Nephron (organoid): ENCODE measurements at regions not wholly inside any gene's neighbourhood (a gene's known extent, or its start where the extent isn't known, plus 50 kb on each side); places are given as distances from the start of the nearest gene placed in this dataset.

Experiments used
- H3K27ac Mint-ChIP-seq, 3 experiments: 2 replicates each; pipeline ENCODE4 v1.8.0; 2020; ENCODE audit warnings: mixed read lengths in 3 of 3, mild to moderate bottlenecking in 2 of 3, moderate library complexity in 1 of 3
- H3K27me3 Mint-ChIP-seq: 2 replicates; pipeline ENCODE4 v1.8.0; 2021; ENCODE audit warnings: low read depth, mild to moderate bottlenecking, moderate library complexity, mixed read lengths
- H3K36me3 Mint-ChIP-seq: 2 replicates; pipeline ENCODE4 v1.8.0; 2020; ENCODE audit warnings: low read depth, mixed read lengths
- H3K4me1 Mint-ChIP-seq: 2 replicates; pipeline ENCODE4 v1.8.0; 2020; ENCODE audit warnings: mixed read lengths
- H3K4me3 Mint-ChIP-seq, 3 experiments: 2 replicates each; pipeline ENCODE4 v1.8.0; 2020; ENCODE audit warnings: mild to moderate bottlenecking in 3 of 3, mixed read lengths in 3 of 3, moderate library complexity in 2 of 3
- H3K9me3 Mint-ChIP-seq: 2 replicates; pipeline ENCODE4 v1.8.0; 2020; ENCODE audit warnings: mixed read lengths
- CTCF ChIP-seq, 3 experiments: fragments of 200-600 bp; sonication (generic); IDR thresholded peaks; one replicate each; pipeline ENCODE4 v1.5.0; 2021; ENCODE audit warnings: antibody characterized with exemption in 3 of 3; ENCODE audit not compliant: unreplicated experiment in 3 of 3

DNA sequence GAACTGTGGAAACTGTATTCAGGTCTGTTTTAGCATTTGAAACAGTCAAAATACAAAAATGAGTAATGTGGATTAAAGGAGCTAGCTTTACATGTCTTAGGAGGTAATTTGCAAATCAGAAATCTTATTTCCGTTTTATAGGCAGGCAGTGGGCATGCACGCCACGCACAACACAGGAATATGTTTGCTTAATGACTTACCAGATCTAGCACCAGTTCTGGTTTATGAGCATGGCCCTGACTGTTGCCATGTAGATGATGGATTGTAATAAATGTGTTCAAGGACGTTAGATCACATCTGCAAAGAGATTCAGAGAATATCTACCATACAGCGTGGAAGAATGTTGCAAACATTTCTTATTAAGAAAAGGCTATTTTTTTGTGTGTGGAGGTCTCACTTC, 344.5 kb upstream of the NR3C2 start:
- no peak overlapping the region for H3K4me3 Mint-ChIP-seq
- peaks cover 3% of the 10 kb centered on the region for H3K27me3 Mint-ChIP-seq
- no peaks in the 10 kb centered on the region for H3K9me3 Mint-ChIP-seq
- no peaks in the 10 kb centered on the region for H3K4me1 Mint-ChIP-seq
- H3K36me3 Mint-ChIP-seq: no peaks in the 10 kb centered on the region
- H3K27ac Mint-ChIP-seq: no peak overlapping the region
- no peak for TF ChIP-seq CTCF (IDR thresholded peaks at IDR 0.05; ENCODE audit: unreplicated experiment in 3 of 3)

DNA sequence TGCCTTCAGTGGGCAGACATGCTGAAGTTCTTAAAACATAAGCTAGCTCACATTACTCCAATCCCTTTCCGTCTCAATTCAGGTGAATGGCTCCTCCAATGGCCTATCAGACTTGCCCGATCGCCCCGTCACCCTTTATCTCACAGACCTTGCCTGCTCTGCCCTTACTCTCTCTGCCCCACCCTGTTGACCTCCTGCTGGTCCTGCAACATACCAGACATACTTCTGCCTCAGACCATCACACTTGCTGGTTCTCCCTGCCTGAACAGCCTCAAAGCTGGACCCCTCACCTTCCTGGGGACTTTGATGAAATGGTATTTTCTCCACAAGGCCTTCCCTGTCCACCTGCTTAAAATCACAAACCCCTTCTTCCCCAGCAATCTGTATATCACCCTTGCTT, 340.1 kb upstream of the NR3C2 start:
- TF ChIP-seq CTCF (IDR thresholded peaks at IDR 0.05; ENCODE audit: unreplicated experiment in 3 of 3): no peak
- Mint-ChIP-seq H3K27me3 (peaks cover 3% of the 10 kb centered on the region), H3K36me3 (no peaks in the 10 kb centered on the region), H3K4me3 (no peak overlapping the region), H3K4me1 (no peaks in the 10 kb centered on the region), H3K9me3 (peaks cover 2% of the 10 kb centered on the region), H3K27ac (no peak overlapping the region)

DNA sequence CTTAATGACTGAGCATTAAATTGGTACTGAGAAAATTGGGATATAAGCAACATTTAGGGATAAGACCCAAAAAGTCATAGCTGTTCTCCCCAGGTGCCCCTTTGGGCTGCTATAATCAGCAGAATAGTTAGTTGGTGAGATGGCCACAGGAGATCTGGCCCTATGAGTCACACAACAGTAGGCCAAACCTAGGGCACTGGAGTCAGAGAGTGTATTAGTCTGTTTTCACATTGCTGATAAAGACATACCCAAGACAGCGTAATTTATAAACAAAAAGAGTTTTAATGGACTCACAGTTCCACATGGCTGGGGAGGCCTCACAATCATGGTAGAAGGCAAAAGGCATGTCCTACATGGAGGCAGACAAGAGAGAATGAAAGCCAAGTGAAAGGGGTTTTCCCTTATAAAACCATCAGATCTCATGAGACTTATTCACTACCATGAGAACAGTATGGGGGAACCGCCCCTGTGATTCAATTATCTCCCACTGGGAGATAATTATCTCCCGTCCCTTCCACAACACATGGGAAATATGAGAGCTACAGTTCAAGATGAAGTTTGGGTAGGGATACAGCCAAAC, 338.3 kb upstream of the NR3C2 start:
- H3K9me3 Mint-ChIP-seq: peaks cover 2% of the 10 kb centered on the region
- H3K36me3 Mint-ChIP-seq: no peaks in the 10 kb centered on the region
- H3K4me1 Mint-ChIP-seq: no peaks in the 10 kb centered on the region
- no peak for TF ChIP-seq CTCF (IDR thresholded peaks at IDR 0.05; ENCODE audit: unreplicated experiment in 3 of 3)
- H3K4me3 Mint-ChIP-seq: no peak overlapping the region
- H3K27me3 Mint-ChIP-seq: peaks cover 3% of the 10 kb centered on the region
- no peak overlapping the region for H3K27ac Mint-ChIP-seq

DNA sequence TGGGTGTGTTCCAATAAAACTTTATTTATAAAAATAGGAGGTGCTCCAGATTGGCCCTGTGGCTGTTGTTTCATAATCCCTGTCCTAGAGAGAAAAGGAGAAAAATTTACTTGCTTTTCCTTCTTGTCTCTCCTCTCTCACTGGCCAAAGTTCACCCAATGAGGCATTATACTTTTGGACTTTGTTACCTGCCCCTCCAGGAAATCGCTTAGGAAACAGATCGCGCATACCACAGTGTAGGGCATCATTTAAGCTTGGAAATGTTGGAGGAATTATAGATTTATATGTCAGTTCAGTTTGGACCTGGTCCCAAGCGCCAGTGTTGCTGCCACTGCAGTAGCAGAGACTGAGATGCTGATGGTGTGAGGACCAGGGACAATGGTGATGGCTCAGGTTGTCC, 337.6 kb upstream of the NR3C2 start:
- Mint-ChIP-seq H3K27ac (no peak overlapping the region), H3K27me3 (no peaks in the 10 kb centered on the region), H3K4me1 (no peaks in the 10 kb centered on the region), H3K4me3 (no peak overlapping the region), H3K36me3 (no peaks in the 10 kb centered on the region), H3K9me3 (peaks cover 2% of the 10 kb centered on the region)
- no peak for TF ChIP-seq CTCF (IDR thresholded peaks at IDR 0.05; ENCODE audit: unreplicated experiment in 3 of 3)

DNA sequence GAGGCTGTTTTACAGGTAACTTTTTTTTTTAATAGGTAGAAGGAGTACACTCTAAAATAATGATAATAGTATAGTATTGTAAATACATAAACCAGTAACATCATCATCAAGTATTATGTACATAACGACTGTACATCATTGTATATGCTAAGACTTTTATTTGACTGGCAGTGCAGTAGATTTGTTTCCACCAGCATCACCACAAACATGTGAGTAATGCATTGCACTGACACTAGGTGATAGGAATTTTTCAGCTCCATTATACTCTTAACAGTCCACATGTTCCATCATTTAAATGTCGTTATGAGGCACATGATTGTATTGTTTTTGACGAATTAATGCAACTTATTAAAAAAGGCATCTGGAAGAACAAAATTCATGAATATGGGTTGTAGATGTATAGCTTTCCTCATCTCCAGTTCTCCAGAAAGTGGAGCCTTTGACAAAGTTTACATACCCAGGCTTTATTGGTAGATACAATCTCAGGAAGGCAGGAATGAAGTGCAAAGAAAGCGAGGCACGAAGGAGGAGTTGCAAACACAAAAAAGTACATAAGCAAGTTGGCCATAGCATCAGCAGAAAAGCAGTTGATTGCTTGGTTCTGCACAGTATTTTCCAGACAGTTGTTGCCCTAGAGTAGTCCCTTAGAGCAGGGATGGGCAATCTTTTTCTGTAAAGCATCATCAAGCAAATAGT, 336.9 kb upstream of the NR3C2 start:
- no peak overlapping the region for H3K27ac Mint-ChIP-seq
- H3K9me3 Mint-ChIP-seq: peaks cover 2% of the 10 kb centered on the region
- no peaks in the 10 kb centered on the region for H3K27me3 Mint-ChIP-seq
- no peaks in the 10 kb centered on the region for H3K4me1 Mint-ChIP-seq
- H3K4me3 Mint-ChIP-seq: no peak overlapping the region
- H3K36me3 Mint-ChIP-seq: no peaks in the 10 kb centered on the region
- TF ChIP-seq CTCF (IDR thresholded peaks at IDR 0.05; ENCODE audit: unreplicated experiment in 3 of 3): no peak

DNA sequence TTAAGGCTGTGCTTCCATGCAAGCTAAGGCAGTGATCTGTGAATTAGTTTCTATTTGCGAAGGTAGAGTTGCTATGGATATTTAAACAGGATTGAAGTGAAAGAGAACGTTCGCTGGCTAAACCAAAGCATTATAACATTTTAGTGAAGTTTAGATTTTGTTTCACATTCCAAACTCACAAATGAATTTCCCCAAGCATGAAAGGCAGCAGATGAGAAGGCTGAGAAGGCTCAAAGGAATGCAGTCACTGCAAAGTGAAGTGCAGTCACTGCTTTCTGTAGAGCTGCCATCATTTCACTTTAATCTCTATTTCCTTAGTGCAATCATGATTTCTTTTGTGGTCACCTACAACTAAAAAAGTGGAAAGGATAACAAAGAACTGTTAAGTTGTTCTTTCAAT, 334.7 kb upstream of the NR3C2 start:
- no peak overlapping the region for H3K4me3 Mint-ChIP-seq
- TF ChIP-seq CTCF (IDR thresholded peaks at IDR 0.05; ENCODE audit: unreplicated experiment in 3 of 3): no peak
- no peak overlapping the region for H3K27ac Mint-ChIP-seq
- H3K9me3 Mint-ChIP-seq: peaks cover 2% of the 10 kb centered on the region
- no peaks in the 10 kb centered on the region for H3K27me3 Mint-ChIP-seq
- no peaks in the 10 kb centered on the region for H3K36me3 Mint-ChIP-seq
- no peaks in the 10 kb centered on the region for H3K4me1 Mint-ChIP-seq
